GM18519 (cell line): ENCODE measurements at regions not wholly inside any gene's neighbourhood (a gene's known extent, or its start where the extent isn't known, plus 50 kb on each side); places are given as distances from the start of the nearest gene placed in this dataset.

ENCODE experiments used
- ATAC-seq: cut with Tn5 transposase; IDR thresholded peaks from one replicate; pipeline ENCODE4 v1.9.1; 2021; ENCODE audit warnings: mild to moderate bottlenecking, moderate library complexity; ENCODE audit not compliant: unreplicated experiment, low FRiP score

DNA sequence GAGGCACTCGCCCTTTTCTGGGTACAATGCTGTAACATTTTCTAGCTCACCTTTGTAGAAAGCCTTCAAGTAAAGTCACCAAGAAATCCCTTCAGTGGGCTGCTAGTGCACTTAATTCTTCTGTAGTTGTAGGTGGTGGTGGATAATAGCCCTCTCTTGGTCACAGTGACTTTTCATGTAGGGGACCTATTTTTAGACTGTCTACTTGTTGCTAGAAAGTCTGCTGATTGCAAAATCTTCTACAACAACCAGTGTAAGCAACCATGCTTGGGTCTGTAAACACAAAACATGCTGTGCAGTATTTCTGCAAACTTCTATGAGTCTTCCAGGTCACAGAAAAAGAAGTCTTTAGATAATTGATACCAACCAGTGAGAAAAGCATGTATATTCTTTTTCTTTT lies 55.6 kb downstream of the PBDC1 start:
- ATAC-seq = no peak

DNA sequence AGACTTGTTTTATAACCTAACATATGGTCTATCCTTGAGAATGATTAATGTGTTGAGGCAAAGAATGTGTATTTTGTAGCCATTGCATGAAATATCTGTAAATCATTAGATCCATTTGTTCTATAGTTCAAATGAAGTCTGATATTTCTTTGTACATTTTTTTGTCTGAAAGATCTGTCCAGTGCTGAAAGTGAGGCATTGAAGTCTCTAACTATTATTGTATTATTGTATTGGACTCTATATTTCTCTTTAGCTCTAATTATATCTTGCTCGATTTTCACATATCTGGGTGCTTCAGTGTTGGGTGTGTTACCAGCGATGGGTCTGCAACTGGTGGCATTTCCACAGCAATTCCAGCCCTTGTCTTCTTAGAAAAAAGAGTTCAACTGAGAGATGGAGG lies 76.0 kb downstream of the PBDC1 start:
- ATAC-seq = no peak

DNA sequence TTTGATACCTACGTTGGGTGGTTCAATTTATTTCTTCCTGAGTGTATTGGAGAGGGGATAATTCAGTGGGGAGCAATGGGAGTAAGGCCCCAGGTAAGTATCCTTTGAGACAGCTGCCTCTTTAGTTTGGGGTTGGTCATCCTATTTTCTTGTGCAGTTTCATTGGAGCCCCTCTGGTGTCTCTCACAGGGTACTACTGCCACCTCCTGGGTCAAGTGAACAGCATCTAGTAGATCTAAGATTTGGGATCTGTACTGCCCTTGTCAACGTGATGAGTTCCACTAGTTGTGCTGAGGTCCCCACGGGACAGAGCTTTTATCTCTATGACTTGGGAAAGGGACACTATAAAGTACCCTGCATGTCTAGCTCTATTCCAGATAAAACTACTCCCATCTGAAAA lies 80.6 kb downstream of the PBDC1 start:
- peak; percentile 96 for ATAC-seq

DNA sequence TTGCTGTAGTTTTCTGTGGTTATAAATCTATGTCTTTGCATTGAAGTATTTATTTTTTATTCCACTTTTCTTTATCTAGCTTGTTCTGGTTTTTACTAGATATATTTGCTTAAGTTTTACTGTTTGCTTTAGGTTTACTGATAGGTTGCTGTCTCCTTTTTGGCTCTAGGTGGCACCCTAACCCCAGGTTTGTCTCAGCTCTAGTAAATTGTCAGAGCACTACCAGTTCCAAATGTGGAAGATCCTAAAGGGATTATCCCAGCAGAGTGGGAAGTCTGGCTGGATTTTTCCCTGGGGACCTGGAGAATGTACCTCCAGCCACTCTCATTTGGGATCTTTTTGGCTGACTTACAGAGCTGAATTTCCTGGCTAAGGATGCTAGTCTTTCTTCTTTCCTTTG lies 106.1 kb downstream of the PBDC1 start:
- ATAC-seq = no peak
